Heart left ventricle (tissue), 16 donors: ENCODE measurements at regions not wholly inside any gene's neighbourhood (a gene's known extent, or its start where the extent isn't known, plus 50 kb on each side); places are given as distances from the start of the nearest gene placed in this dataset.

ENCODE experiments used
- ATAC-seq, 4 donors: fragments of 200-7000 bp; cut with Tn5 transposase; one replicate each; pipeline ENCODE4 v1.9.1; 2020 to 2022; ENCODE audit warnings: moderate library complexity in 4 of 4, mild to moderate bottlenecking in 3 of 4, moderate number of reproducible peaks in 1 of 4
- DNase-seq, 5 donors: peaks; one replicate each; pipeline ENCODE4 v3.0.0-alpha.2; 2020
- H3K27ac ChIP-seq, 12 donors: fragments of 200-600 bp; sonication (generic) in 4 of 12; one replicate each; pipeline versions ENCODE4 v1.5.0 to v1.8.0; 2016 to 2022; ENCODE audit warnings: mild to moderate bottlenecking in 2 of 12
- H3K27me3 ChIP-seq, 9 donors: fragments of 200-600 bp; sonication (generic) in 2 of 9; one replicate each; pipeline versions ENCODE4 v1.5.1 to v1.8.0; 2016 to 2022; ENCODE audit warnings: mild to moderate bottlenecking in 3 of 9
- H3K36me3 ChIP-seq, 9 donors: fragments of 200-600 bp; sonication (generic) in 2 of 9; one replicate each; pipeline versions ENCODE4 v1.5.0 to v1.8.0; 2018 to 2022; ENCODE audit warnings: mild to moderate bottlenecking in 2 of 9
- H3K4me1 ChIP-seq, 12 donors: fragments of 200-600 bp; sonication (generic) in 4 of 12; one replicate each; pipeline versions ENCODE4 v1.5.0 to v1.8.0; 2016 to 2022; ENCODE audit warnings: mild to moderate bottlenecking in 3 of 12
- H3K4me3 ChIP-seq, 12 donors: fragments of 200-600 bp; sonication (generic) in 4 of 12; one replicate each; pipeline versions ENCODE4 v1.5.0 to v1.8.0; 2017 to 2022; ENCODE audit warnings: mild to moderate bottlenecking in 9 of 12, moderate library complexity in 4 of 12
- H3K9me3 ChIP-seq, 12 donors: fragments of 200-600 bp; sonication (generic) in 4 of 12; one replicate each; pipeline versions ENCODE4 v1.5.0 to v1.8.0; 2016 to 2022; ENCODE audit warnings: mild to moderate bottlenecking in 1 of 12
- CTCF ChIP-seq, 12 donors: fragments of 200-600 bp; sonication (generic) in 4 of 12; IDR thresholded peaks; one replicate each; pipeline versions ENCODE4 v1.5.0 to v1.8.0; 2018 to 2022; ENCODE audit warnings: antibody characterized with exemption in 12 of 12, mild to moderate bottlenecking in 5 of 12
- POLR2A ChIP-seq, 2 donors: fragments of 450-650 bp; IDR thresholded peaks; one replicate each; pipeline ENCODE4 v1.6.1; 2017; ENCODE audit warnings: antibody characterized with exemption in 2 of 2, mild to moderate bottlenecking in 2 of 2, moderate library complexity in 2 of 2
- whole genome bisulfite sequencing, 4 donors: extraction: QIAGEN DNeasy Blood & Tissue Kit in 2 of 4; methylation state at CpG; one replicate each; pipeline versions ENCODE4 v1.1.5 to v1.1.7; 2013 to 2018; 5-methylcytosine and 5-hydroxymethylcytosine counted together
- intact Hi-C, 10 donors: fragments of 100-400 bp; cut with DNase I; formaldehyde crosslinking; loops; one replicate each; pipeline versions ENCODE4 v1.11.1 to v1.14.2; 2022
- donor health status: ischemic (EF 13 %, LVEDD 7.1; RV severe dilation, severe dysfunction).
- donor health status: healthy with polysubstance abuse.
- donor health status: DM: no; HTN: yes; CAD: no.
- donor health status: DM: no; HTN: no; CAD: no.
- donor health status: ischemic (EF 25% LVEDD 6.9; RV normal size, moderate dysfunction).
- donor health status: ischemic (EF 25% LVEDD 5.7; RV mildly dilated, moderate dysfunction).
- donor health status: healthy.
- donor health status: DM: yes; HTN: yes; CAD: no.
- donor health status: ischemic (EF 35%, LVEDD 5.7; RV mildly dilated, moderate dysfunction).
- donor health status: nonischemic (EF 11% LVEDD 7.7; RV severe dilation, severe dysfunction).
- donor health status: DM: yes; HTN: yes; CAD: no.
- donor health status: PGD.
- donor health status: ischemic (EF 29% LVEDD 5.4; RV normal size, mild dysfunction).
- donor health status: nonischemic (EF 23%, LVEDD 6.1; RV moderate dilation, normal function).

- no peaks in the 10 kb centered on the region for H3K27me3 ChIP-seq
- H3K4me3 ChIP-seq = no peak overlapping the region
- DNase-seq (no peak), ATAC-seq (no peak)
- 96 to 98% (median 97%) methylated on average over 1 of the region's 1 CpG for WGBS, 4 donors
- intact Hi-C loops = no loop called here
- peaks cover 0 to 8% (median 0%) of the 10 kb centered on the region in 12 donors for H3K4me1 ChIP-seq
- H3K9me3 ChIP-seq = no peaks in the 10 kb centered on the region
- no peak for TF ChIP-seq POLR2A (IDR thresholded peaks at IDR 0.05)
- no peak for TF ChIP-seq CTCF (IDR thresholded peaks at IDR 0.05)
- H3K27ac ChIP-seq = no peak overlapping the region
- no peaks in the 10 kb centered on the region for H3K36me3 ChIP-seq
These were observed 75.8 kb upstream of the SPRED2 start for GRCh38 chr2:65508225-65508624.

- 82 to 93% (median 88%) methylated on average over 10 of the region's 10 CpGs for WGBS, 4 donors
- Histone ChIP-seq H3K4me3 (no peak overlapping the region), H3K27me3 (no peaks in the 10 kb centered on the region), H3K4me1 (peaks cover 0 to 8% (median 0%) of the 10 kb centered on the region in 12 donors), H3K9me3 (no peaks in the 10 kb centered on the region), H3K36me3 (no peaks in the 10 kb centered on the region), H3K27ac (no peak overlapping the region)
- TF ChIP-seq POLR2A (IDR thresholded peaks at IDR 0.05) = no peak
- TF ChIP-seq CTCF (IDR thresholded peaks at IDR 0.05) = no peak
- ATAC-seq (no peak), DNase-seq (no peak)
- intact Hi-C loops = no loop called here
These were observed 75.0 kb upstream of the SPRED2 start for GRCh38 chr2:65507102-65508069.

GRCh38 chr2:65504814-65505697, 72.7 kb upstream of the SPRED2 start:
- ATAC-seq (peak in 2 of 4 donors; percentile 20 to 65), DNase-seq (no peak)
- no peak overlapping the region for H3K27ac ChIP-seq
- WGBS, 4 donors = 59 to 65% (median 63%) methylated on average over 14 of the region's 14 CpGs
- H3K4me1 ChIP-seq = peaks cover 0 to 8% (median 0%) of the 10 kb centered on the region in 12 donors
- no peaks in the 10 kb centered on the region for H3K9me3 ChIP-seq
- H3K4me3 ChIP-seq = no peak overlapping the region
- TF ChIP-seq POLR2A (IDR thresholded peaks at IDR 0.05) (no peak), CTCF (IDR thresholded peaks at IDR 0.05) (no peak)
- H3K36me3 ChIP-seq = no peaks in the 10 kb centered on the region
- H3K27me3 ChIP-seq = no peaks in the 10 kb centered on the region
- intact Hi-C loops = no loop called here

- H3K27ac ChIP-seq = no peak overlapping the region
- 86 to 92% (median 90%) methylated on average over 6 of the region's 6 CpGs for WGBS, 4 donors
- intact Hi-C loops = no loop called here
- H3K27me3 ChIP-seq = no peaks in the 10 kb centered on the region
- TF ChIP-seq CTCF (IDR thresholded peaks at IDR 0.05) (no peak), POLR2A (IDR thresholded peaks at IDR 0.05) (no peak)
- H3K4me3 ChIP-seq = no peak overlapping the region
- H3K9me3 ChIP-seq = no peaks in the 10 kb centered on the region
- H3K4me1 ChIP-seq = peaks cover 0 to 8% (median 0%) of the 10 kb centered on the region in 12 donors
- H3K36me3 ChIP-seq = no peaks in the 10 kb centered on the region
- DNase-seq = no peak
- no peak for ATAC-seq
These were observed 71.8 kb upstream of the SPRED2 start for GRCh38 chr2:65504201-65504600.
